Neural cell (in vitro differentiated cells): ENCODE measurements at regions not wholly inside any gene's neighbourhood (a gene's known extent, or its start where the extent isn't known, plus 50 kb on each side); places are given as distances from the start of the nearest gene placed in this dataset.

Source experiments
- CTCF ChIP-seq: fragments of 450-650 bp; IDR thresholded peaks from 2 replicates; pipeline ENCODE4 v1.5.1; 2014; ENCODE audit warnings: antibody characterized with exemption, mild to moderate bottlenecking, moderate library complexity; ENCODE audit not compliant: poor library complexity, severe bottlenecking
- EP300 ChIP-seq: fragments of 450-650 bp; conservative IDR thresholded peaks from 2 replicates; pipeline ENCODE4 v1.6.1; 2014; ENCODE audit warnings: antibody characterized with exemption, mild to moderate bottlenecking, moderate library complexity; ENCODE audit not compliant: poor library complexity, severe bottlenecking

GRCh38 chr18:28946471-28946870 lies 769.5 kb upstream of the CDH2 start:
- TF ChIP-seq EP300, result no peak
- no peak for TF ChIP-seq CTCF
